ENCODE measurements at regions not wholly inside any gene's neighbourhood (a gene's known extent, or its start where the extent isn't known, plus 50 kb on each side); places are given as distances from the start of the nearest gene placed in this dataset.

- no peak for TF ChIP-seq PRDM15 (CRISPR knock-in tag; IDR thresholded peaks at IDR 0.05)
- no peak for TF ChIP-seq NR3C1 (CRISPR knock-in tag; conservative IDR thresholded peaks at IDR 0.05; ENCODE audit: low read depth)
Observed at GRCh38 chr3:75049533-75049932, 435.1 kb upstream of the CNTN3 start (continued).

- H3K36me3 Mint-ChIP-seq, result no peaks in the 10 kb centered on the region
- H3K27me3 Mint-ChIP-seq (ENCODE audit: low read depth), result no peaks in the 10 kb centered on the region
- no peak overlapping the region for H3K27ac Mint-ChIP-seq
- H3K9me3 Mint-ChIP-seq, result peaks cover 4% of the 10 kb centered on the region; the same call in 1 of the 2 replicates
- POLR2A ChIA-PET, result no interaction called here
- DNase-seq (ENCODE audit: low spot score), result no peak
- H3K4me3 Mint-ChIP-seq, result no peak overlapping the region
- ATAC-seq, result no peak
- CTCF ChIA-PET, result no interaction called here
- TF ChIP-seq ZNF138 (CRISPR knock-in tag; conservative IDR thresholded peaks at IDR 0.05) (no peak), ZMAT4 (CRISPR knock-in tag; IDR thresholded peaks at IDR 0.05) (no peak), AFF4 (CRISPR knock-in tag; IDR thresholded peaks at IDR 0.05; ENCODE audit: borderline replicate concordance) (no peak), ZNF425 (CRISPR knock-in tag; conservative IDR thresholded peaks at IDR 0.05) (no peak), IRF2 (CRISPR knock-in tag; IDR thresholded peaks at IDR 0.05; ENCODE audit: borderline replicate concordance, low read depth) (no peak), ELF4 (CRISPR knock-in tag; IDR thresholded peaks at IDR 0.05; ENCODE audit: low read depth) (no peak), SP1 (CRISPR knock-in tag; conservative IDR thresholded peaks at IDR 0.05) (no peak), SOX15 (CRISPR knock-in tag; IDR thresholded peaks at IDR 0.05) (no peak), ATF2 (CRISPR knock-in tag; IDR thresholded peaks at IDR 0.05; ENCODE audit: borderline replicate concordance, low read depth) (no peak), CREM (CRISPR knock-in tag; IDR thresholded peaks at IDR 0.05) (no peak), ZNF416 (CRISPR knock-in tag; IDR thresholded peaks at IDR 0.05) (no peak), ZBTB43 (CRISPR knock-in tag; IDR thresholded peaks at IDR 0.05) (no peak), MYBL2 (CRISPR knock-in tag; IDR thresholded peaks at IDR 0.05) (no peak), EMX1 (CRISPR knock-in tag; IDR thresholded peaks at IDR 0.05) (no peak), FOXK1 (CRISPR knock-in tag; IDR thresholded peaks at IDR 0.05) (no peak), IRF1 (CRISPR knock-in tag; IDR thresholded peaks at IDR 0.05) (no peak), MLX (CRISPR knock-in tag; IDR thresholded peaks at IDR 0.05) (no peak), TEAD1 (CRISPR knock-in tag; IDR thresholded peaks at IDR 0.05) (no peak)
- peaks cover 17% of the 10 kb centered on the region for H3K4me1 Mint-ChIP-seq
Observed at GRCh38 chr3:75059120-75059519, 444.7 kb upstream of the CNTN3 start.

Measured in WTC11 (cell line).